T-helper 1 cell treated with Interleukin-12 subunit alpha and Interleukin-12 subunit beta and Interleukin-4 antibody, amounts not matched to agents 30 μg/mL and 1 μg/mL, for 36 hours (primary cell): ENCODE measurements at regions not wholly inside any gene's neighbourhood (a gene's known extent, or its start where the extent isn't known, plus 50 kb on each side); places are given as distances from the start of the nearest gene placed in this dataset.

Experiments used
- H3K27ac Mint-ChIP-seq: one replicate; pipeline ENCODE4 v1.8.0; 2021; ENCODE audit warnings: mild to moderate bottlenecking, mixed read lengths
- H3K27me3 Mint-ChIP-seq: one replicate; pipeline ENCODE4 v1.8.0; 2021; ENCODE audit warnings: low read depth, mixed read lengths
- H3K36me3 Mint-ChIP-seq: one replicate; pipeline ENCODE4 v1.8.0; 2021; ENCODE audit warnings: low read depth, mixed read lengths
- H3K4me1 Mint-ChIP-seq: one replicate; pipeline ENCODE4 v1.8.0; 2021; ENCODE audit warnings: low read depth, mixed read lengths
- H3K4me3 Mint-ChIP-seq: one replicate; pipeline ENCODE4 v1.8.0; 2021; ENCODE audit warnings: mild to moderate bottlenecking, moderate library complexity, mixed read lengths
- H3K9me3 Mint-ChIP-seq: one replicate; pipeline ENCODE4 v1.8.0; 2021; ENCODE audit warnings: mixed read lengths

DNA sequence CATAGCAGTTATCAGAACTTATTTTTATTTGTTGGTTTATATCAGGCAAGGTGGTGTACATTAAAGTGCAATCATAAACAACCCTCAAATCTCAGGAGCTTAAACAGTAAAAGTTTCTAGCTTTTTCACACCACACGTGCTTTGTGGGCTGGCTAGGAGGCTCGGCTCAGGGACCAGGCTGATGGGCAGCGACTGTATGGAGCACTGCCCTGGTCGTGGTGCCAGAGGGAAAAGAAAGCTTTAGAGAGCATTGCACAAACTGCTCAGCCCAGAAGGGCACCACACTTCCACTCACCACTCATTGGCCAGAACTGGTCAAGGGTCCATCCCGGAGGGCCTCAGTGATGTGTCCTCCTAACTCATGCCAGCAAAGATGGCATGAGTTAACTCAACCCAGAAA is 123.2 kb downstream of the AQP9 start:
- no peaks in the 10 kb centered on the region for H3K36me3 Mint-ChIP-seq
- H3K4me3 Mint-ChIP-seq, result no peak overlapping the region
- peaks cover 9% of the 10 kb centered on the region for H3K27me3 Mint-ChIP-seq
- no peak overlapping the region for H3K27ac Mint-ChIP-seq
- H3K9me3 Mint-ChIP-seq, result no peaks in the 10 kb centered on the region
- H3K4me1 Mint-ChIP-seq, result peaks cover 4% of the 10 kb centered on the region

DNA sequence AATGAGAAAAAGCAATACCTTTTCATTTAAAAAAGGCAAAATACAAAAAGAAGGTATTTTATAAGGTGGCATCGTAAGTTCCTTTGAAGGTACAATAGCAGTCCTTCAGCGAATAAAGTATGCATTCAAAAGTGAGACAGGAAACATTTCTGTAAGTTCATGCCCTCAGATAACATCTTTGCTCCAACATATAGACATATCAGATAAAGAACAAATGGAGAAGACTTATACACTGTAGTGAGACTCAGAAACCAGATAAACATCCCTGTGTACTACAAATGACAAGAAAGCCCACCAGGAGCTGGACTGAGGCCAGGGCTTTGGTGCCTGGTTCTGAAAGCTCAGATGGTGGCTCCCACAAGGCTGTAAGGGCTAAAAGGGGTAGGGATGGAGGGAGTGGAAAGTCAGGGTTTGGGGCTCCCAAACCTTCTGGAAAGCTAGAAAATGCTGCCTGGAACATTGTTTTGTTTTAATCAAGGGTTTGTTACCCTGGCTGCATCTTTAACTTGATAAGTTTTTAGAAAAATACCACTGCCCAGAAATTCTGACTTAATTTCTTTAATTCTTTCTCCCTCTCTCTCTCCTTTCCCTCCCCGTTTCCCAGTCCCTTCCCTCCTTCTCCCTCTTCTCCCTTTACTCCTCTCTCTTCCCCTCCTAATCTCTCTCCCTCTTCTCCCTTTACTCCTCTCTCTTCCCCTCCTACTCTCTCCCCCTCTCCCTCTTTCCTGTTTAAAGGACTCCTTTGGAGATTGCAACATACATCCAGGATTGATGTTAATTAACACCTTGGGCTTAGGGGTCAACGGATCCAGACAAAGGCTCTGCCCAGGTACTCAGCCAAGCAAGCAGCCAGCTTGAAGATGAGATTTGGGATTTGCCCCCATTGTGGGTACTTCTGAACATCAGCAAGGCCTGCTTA is 126.1 kb downstream of the AQP9 start:
- Mint-ChIP-seq H3K4me3 (no peak overlapping the region), H3K27me3 (peaks cover 3% of the 10 kb centered on the region), H3K4me1 (peaks cover 11% of the 10 kb centered on the region), H3K36me3 (no peaks in the 10 kb centered on the region), H3K9me3 (no peaks in the 10 kb centered on the region), H3K27ac (no peak overlapping the region)

DNA sequence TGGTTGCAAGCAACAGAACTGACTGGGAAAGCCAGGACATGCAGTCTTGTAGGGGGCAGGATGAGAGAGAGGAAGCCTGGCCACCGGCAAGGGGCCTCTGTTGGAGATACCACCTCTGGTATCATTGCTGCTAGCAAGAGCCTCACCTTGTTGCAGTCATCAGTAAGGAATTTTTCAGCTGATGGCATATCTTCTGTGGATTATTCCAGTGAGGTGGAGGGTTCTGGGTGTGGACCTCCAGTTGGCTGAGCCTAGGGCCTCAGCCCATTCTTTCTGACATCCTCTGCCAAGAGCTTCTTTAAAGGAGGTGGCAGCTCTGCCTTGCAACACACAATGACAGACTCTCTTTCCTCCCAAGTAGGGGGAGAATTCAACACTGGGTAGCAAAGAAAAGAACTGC is 128.9 kb downstream of the AQP9 start:
- Mint-ChIP-seq H3K4me1 (peaks cover 24% of the 10 kb centered on the region), H3K27me3 (peaks cover 3% of the 10 kb centered on the region), H3K27ac (no peak overlapping the region), H3K9me3 (peaks cover 16% of the 10 kb centered on the region), H3K36me3 (peaks cover 8% of the 10 kb centered on the region), H3K4me3 (no peak overlapping the region)

DNA sequence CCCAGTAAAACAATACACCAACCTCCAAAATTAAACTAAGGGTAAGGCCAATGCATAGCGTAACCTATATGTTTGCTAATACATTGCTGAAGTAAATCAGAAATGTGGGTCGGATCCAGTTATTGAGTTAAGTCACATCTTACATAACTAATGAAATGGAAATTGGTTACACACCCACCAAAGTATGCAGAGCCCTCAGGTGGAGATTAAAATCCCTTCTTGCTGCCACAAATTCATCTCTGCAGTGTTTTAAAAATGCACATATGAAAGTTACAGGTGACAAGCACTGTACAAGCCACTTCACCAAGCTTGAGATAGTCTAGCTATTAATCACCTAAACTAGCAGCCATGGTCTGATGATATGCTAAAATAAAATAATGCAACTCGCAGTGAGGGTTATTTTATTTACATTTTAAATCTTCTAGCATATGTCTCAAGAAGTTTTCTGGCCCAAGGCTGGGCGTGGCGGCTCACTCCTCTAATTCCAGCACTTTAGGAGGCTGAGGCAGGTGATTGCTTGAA is 130.6 kb downstream of the AQP9 start:
- Mint-ChIP-seq H3K36me3 (peaks cover 8% of the 10 kb centered on the region), H3K9me3 (peaks cover 16% of the 10 kb centered on the region), H3K4me1 (peaks cover 24% of the 10 kb centered on the region), H3K27me3 (peaks cover 3% of the 10 kb centered on the region), H3K4me3 (no peak overlapping the region), H3K27ac (no peak overlapping the region)

DNA sequence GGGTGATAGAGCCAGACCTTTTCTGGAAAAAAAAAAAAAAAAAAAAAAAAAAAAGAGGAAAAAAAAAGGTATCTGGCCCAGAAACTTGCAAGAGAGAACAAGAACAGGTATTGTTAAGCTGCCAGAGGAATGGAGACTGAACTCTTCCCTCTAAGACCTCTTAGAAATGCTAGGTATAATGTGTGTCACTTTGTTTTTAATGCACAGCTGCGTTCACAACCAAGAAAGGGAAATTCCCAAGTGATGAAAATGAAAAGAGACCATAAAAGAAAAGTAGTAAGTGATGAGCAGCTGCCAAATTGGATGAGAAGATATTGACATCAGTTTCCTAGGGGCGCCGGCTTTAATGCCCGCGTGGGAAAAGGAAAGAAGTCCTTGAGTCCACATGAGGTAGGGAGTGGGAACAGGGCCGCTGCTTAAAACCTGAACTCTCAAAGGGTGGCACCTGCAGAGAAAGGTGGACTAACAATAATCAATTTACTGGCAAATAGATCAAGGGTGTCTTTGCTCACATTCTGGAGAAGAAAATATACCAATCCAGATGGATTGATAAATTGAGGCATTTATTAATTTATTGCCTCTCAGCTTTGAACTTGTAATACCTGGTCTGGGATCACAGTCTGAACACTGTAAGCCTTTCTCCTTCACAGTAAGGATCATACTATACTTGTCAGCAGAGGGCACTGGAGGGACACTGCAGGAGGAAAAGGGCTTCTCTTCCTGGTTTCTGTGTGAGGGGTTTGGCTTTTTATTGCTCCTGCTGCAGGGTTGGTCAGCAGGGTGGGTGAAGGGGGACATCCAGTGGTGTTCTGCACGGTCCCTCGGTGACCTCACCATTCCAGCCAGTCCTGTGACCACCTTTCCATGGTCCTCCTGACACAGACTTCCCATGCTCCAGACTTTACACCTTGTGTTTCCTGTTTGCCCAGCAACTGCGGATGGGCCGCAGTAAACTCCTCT is 131.6 kb downstream of the AQP9 start:
- peaks cover 8% of the 10 kb centered on the region for H3K36me3 Mint-ChIP-seq
- H3K4me1 Mint-ChIP-seq, result peaks cover 20% of the 10 kb centered on the region
- H3K27ac Mint-ChIP-seq, result peak overlapping the region; percentile 38
- H3K4me3 Mint-ChIP-seq, result peak overlapping the region; percentile 11
- H3K9me3 Mint-ChIP-seq, result peaks cover 16% of the 10 kb centered on the region
- H3K27me3 Mint-ChIP-seq, result peaks cover 3% of the 10 kb centered on the region

DNA sequence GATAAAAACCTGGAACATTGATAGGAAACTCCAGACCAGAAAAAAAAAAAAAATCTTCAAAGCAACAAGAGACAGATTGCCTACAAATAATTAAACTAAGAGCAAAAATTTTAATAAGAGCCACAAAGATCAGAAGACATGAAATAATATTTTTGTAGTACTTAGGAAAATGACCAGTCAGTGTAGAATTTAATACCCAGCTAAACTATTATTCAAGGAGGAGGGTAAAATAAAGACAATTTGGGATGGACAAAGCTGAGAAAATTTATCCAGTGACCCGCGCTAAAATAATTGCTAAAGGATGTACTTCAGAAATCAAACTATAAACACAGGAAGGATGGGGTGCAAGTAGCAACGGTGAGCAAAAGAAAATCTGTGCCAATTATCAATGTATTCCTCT is 133.2 kb downstream of the AQP9 start:
- Mint-ChIP-seq H3K27ac (no peak overlapping the region), H3K4me3 (no peak overlapping the region), H3K36me3 (peaks cover 8% of the 10 kb centered on the region), H3K27me3 (peaks cover 3% of the 10 kb centered on the region), H3K4me1 (peaks cover 20% of the 10 kb centered on the region), H3K9me3 (peaks cover 16% of the 10 kb centered on the region)

DNA sequence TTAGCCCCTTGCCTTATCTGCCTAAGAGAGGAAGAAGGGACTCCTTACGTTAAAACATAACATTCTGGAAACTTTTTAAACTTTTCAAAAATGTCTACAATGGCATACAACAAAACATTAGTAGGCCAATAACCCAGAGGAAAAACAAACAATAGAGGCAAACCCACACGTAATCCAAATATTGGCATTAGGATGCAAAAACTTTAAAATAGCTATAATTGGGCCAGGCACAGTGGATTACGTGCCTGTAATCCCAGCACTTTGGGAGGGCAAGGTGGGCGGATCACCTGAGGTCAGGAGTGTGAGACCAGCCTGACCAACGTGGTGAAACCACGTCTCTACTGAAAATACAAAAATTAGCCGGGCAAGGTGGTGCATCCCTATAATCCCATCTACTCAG is 134.9 kb downstream of the AQP9 start:
- Mint-ChIP-seq H3K36me3 (peaks cover 8% of the 10 kb centered on the region), H3K9me3 (peaks cover 16% of the 10 kb centered on the region), H3K4me1 (peaks cover 20% of the 10 kb centered on the region), H3K4me3 (no peak overlapping the region), H3K27me3 (peaks cover under 1% of the 10 kb centered on the region), H3K27ac (no peak overlapping the region)

DNA sequence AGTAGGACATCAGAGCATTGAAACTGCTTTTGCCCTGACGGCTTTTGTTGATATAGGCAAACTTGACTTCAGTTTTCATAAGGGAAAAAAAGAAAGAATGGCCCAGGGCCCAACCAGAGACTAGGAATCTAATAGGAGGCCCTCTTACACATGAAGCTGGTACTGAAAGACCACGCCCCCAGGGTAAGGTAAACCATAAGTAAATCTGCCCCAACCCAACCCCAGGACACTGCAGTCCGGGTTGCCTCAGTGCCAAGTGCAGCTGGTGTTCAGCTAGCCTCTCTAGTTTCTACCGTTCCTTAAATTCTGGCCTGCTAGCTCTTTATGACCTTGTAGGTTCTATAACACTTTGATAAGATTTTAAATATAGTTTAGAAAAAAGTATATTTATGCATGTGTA is 136.7 kb downstream of the AQP9 start:
- H3K4me1 Mint-ChIP-seq, result peaks cover 8% of the 10 kb centered on the region
- no peak overlapping the region for H3K4me3 Mint-ChIP-seq
- H3K9me3 Mint-ChIP-seq, result peaks cover 16% of the 10 kb centered on the region
- no peak overlapping the region for H3K27ac Mint-ChIP-seq
- H3K36me3 Mint-ChIP-seq, result peaks cover 8% of the 10 kb centered on the region
- H3K27me3 Mint-ChIP-seq, result peaks cover 13% of the 10 kb centered on the region

DNA sequence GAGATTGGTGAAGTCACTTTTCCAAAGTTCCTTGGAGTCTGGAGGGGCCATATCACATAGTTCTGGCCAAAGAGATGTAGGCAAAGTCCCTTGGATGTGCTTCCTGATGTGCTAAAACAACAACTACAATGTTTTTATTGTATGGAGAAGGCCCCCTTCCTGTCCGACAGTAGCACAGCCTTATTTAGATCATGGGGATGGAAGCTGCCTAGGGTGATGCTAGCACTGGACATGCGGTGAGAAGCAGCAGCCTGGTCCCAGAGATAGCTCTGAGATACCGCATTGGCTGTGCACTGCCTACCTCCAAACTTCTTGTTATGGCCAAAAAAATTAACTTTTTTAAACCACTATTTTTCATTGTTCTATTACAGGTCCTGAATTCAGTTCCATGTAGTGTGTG is 137.6 kb downstream of the AQP9 start:
- Mint-ChIP-seq H3K27ac (no peak overlapping the region), H3K27me3 (peaks cover 19% of the 10 kb centered on the region), H3K9me3 (peaks cover 12% of the 10 kb centered on the region), H3K36me3 (peaks cover 6% of the 10 kb centered on the region), H3K4me1 (no peaks in the 10 kb centered on the region), H3K4me3 (no peak overlapping the region)

DNA sequence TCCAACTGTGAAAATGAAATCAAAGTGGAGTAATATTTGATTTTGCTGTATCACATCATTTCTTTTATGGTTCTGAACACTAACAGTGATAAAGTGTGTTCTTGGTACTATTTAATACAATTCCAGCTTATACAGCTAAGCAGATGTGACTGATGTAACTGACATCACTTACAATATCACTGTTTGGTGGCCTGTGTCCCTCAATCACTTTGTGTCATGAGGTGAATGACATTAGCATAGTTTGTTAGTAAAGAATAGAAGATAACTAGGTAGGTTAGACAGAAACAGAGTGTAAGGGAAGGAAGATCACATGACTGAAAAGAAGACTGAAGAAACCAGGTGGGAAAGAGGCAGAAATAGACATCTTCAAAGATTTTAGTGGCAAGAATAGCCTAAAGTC is 138.7 kb downstream of the AQP9 start:
- Mint-ChIP-seq H3K27me3 (peaks cover 23% of the 10 kb centered on the region), H3K27ac (no peak overlapping the region), H3K4me3 (no peak overlapping the region)

DNA sequence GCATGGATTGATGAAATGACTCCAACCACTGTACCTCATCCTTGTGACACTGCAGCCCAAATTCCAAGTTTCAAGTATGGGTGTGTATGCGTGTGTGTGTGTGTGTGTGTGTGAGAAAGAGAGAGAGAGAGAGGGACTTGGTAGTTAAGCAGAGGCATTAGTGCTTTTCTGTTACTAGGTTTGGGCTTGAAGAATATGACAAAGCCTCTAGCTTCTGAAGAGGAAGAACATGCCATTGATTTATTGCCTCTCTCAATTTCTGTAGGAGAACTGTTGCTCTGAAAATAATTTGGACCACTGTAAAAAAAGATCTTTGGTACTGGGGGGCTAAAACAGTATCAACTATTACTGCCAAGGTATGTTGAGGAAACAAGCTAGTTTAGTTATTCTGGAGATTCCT is 139.2 kb downstream of the AQP9 start:
- no peaks in the 10 kb centered on the region for H3K4me1 Mint-ChIP-seq
- no peak overlapping the region for H3K27ac Mint-ChIP-seq
- H3K4me3 Mint-ChIP-seq, result no peak overlapping the region
- H3K9me3 Mint-ChIP-seq, result no peaks in the 10 kb centered on the region
- H3K27me3 Mint-ChIP-seq, result peaks cover 23% of the 10 kb centered on the region
- no peaks in the 10 kb centered on the region for H3K36me3 Mint-ChIP-seq

More for the DNA sequence above, 138.7 kb downstream of the AQP9 start:
- H3K9me3 Mint-ChIP-seq, result peaks cover under 1% of the 10 kb centered on the region
- H3K36me3 Mint-ChIP-seq, result no peaks in the 10 kb centered on the region
- H3K4me1 Mint-ChIP-seq, result no peaks in the 10 kb centered on the region

DNA sequence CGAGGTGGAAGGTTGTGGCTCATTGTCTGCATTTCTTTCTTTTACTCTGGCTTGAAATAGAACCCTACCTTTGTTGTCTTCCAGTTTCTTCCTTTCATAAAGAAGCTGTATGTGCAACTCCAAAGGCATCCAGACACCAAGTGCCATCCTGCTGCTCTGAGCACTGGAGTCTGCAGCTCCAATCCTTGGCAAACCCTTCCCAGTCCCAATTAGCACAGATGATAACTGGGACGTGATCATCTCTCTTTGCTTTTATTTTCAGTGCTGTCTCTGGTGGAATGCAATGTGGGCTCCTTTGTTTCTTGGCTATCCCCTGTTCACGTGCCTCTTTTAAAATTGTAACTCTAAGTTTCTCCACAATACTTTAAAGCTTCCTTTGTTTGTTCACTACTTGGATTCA is 140.9 kb downstream of the AQP9 start:
- Mint-ChIP-seq H3K27ac (no peak overlapping the region), H3K9me3 (no peaks in the 10 kb centered on the region), H3K4me3 (no peak overlapping the region), H3K36me3 (no peaks in the 10 kb centered on the region), H3K4me1 (no peaks in the 10 kb centered on the region), H3K27me3 (peaks cover 23% of the 10 kb centered on the region)

DNA sequence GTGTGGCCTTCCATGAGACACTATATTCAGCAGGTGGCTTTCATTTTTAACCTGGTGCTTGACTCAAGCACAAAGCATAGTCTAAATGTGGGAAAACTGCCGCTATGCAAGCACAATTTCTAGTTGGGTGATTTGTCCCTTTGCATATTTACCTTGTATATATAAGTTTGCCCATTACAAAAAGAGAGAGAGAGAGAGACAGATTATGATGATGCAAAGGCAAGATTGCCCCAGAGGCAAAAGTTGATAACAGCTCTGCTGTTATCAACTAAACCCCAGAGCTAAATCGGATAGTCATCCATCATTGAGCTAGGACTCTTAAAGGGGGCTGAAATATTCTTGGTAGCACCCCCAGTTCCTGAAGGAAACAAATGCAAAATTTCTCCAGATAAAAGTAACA is 141.5 kb downstream of the AQP9 start:
- H3K4me3 Mint-ChIP-seq, result no peak overlapping the region

DNA sequence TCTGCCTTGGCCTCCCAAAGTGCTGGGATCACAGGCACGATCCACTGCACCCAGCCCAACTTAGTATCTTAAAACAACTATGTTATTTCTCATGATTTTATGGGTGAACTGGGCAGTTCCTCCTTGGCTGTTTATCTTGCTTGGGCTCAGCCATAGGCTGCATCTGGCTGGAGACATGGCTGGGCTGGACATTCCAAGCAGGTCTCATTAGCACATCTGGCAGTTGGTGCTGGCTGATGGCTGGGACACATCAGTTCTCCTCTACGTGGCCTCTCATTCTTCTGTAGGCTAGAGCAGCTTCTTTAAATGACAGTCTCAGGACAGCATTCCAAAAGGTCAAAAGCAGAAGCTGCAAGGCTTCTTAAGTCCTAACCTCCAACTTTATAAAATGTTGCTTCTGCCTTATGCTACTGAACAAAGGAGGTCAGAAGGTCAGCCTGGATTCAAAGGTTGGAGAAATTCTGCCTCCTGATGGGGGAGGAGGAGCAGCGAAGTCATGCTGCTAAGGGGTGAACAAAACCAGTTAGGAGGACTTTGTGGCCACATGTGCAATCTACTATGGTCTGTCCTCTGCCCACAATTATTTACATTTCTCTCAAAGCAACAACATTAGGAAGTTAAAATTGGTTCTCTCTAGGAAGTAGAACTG is 144.0 kb downstream of the AQP9 start:
- H3K4me1 Mint-ChIP-seq, result peaks cover 5% of the 10 kb centered on the region
- H3K4me3 Mint-ChIP-seq, result no peak overlapping the region

More for the DNA sequence above, 141.5 kb downstream of the AQP9 start:
- peaks cover 23% of the 10 kb centered on the region for H3K27me3 Mint-ChIP-seq
- H3K9me3 Mint-ChIP-seq, result no peaks in the 10 kb centered on the region
- no peak overlapping the region for H3K27ac Mint-ChIP-seq
- H3K36me3 Mint-ChIP-seq, result no peaks in the 10 kb centered on the region
- H3K4me1 Mint-ChIP-seq, result no peaks in the 10 kb centered on the region

More for the DNA sequence above, 144.0 kb downstream of the AQP9 start:
- Mint-ChIP-seq H3K9me3 (no peaks in the 10 kb centered on the region), H3K27me3 (peaks cover 23% of the 10 kb centered on the region), H3K27ac (no peak overlapping the region), H3K36me3 (no peaks in the 10 kb centered on the region)
